AG09319 (cell line): ENCODE measurements at regions not wholly inside any gene's neighbourhood (a gene's known extent, or its start where the extent isn't known, plus 50 kb on each side); places are given as distances from the start of the nearest gene placed in this dataset.

Experiments
- DNase-seq: peaks from one replicate; pipeline ENCODE4 v3.0.0-alpha.2; 2010; ENCODE audit warnings: low read depth; ENCODE audit errors: extremely low read depth
- CTCF ChIP-seq: IDR thresholded peaks from 2 replicates; pipeline ENCODE4 v1.5.1; 2011; ENCODE audit warnings: low read depth, mild to moderate bottlenecking, inconsistent platforms, low read length, moderate library complexity

DNA sequence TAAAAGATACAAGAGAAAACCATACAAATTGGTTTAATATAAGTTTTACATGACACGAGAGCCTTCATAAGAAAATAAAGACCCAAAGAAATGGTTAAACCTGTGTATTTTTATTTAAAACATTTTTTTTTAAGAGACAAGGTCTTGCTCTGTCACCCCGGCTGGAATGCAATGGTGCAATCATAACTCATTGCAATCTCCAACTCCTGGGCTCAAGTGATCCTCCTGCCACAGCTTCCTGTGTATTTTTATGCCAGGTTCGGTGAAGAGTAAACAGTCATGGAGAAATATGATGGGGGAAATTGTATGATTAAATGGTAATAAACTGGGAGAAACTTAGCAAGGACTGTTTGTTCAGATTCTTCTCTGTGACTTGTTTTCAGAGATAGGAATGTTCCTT lies 441.0 kb downstream of the TUSC7 start:
- DNase-seq = no peak
- no peak for TF ChIP-seq CTCF

DNA sequence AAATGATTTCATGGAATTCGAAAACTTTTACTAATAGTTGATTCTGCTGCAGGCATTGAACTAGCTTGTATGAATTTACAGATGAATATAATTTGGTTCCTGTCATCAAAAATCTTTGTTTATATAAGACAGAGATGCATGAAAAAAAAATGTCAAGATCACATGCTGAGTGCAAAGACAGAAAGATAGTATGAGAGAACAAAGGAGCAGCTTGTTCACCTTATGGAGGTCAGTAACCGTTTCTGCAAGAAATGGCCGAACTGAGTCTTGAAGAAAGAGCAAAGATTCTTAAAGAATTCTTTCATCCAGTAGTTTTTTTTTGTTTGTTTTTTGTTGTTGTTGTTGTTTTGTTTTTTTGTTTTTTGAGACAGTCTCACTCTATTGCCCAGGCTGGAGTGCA lies 450.6 kb downstream of the TUSC7 start:
- TF ChIP-seq CTCF = no peak
- DNase-seq = no peak

DNA sequence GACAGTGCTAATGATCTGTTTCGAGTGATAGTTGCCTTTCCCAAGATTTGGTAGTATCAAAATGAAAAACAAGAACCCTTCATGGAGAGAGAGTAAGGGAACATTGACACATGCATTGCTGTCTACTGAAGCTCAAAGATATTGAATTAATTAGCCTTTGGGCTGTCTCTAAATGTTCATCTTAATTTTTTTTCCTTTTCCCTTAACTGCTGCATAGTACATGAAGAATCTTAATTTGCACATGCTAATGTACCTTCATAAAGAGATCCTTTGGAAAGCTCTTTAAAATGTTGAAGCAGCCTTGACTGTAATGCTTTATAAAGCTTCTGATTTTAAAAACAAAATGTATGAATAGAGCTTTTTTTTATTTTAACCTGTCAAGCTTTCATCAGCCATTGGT lies 452.2 kb downstream of the TUSC7 start:
- TF ChIP-seq CTCF = no peak
- DNase-seq = no peak

DNA sequence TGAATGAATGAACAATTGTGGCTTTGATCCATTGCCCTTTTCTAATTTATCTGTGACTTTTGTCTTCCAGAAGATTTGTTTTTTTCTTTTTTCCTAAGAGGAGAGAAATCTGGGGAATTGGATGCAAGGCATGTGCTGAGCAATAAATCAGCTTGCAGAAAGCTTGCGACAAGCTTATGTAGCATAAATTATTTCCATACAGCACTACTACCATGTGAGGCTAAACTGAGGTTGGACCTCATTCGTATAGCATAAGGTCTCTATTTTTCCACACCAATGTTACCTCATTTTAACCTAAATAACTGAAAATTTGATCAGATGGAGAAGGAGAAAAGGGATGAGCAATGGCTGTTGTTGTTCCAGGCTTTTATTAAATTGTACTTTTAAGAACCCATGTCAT lies 455.6 kb downstream of the TUSC7 start:
- no peak for TF ChIP-seq CTCF
- DNase-seq = no peak

- TF ChIP-seq CTCF = no peak
- DNase-seq = no peak
These were observed 456.0 kb downstream of the TUSC7 start for GRCh38 chr3:117165601-117166051.

DNA sequence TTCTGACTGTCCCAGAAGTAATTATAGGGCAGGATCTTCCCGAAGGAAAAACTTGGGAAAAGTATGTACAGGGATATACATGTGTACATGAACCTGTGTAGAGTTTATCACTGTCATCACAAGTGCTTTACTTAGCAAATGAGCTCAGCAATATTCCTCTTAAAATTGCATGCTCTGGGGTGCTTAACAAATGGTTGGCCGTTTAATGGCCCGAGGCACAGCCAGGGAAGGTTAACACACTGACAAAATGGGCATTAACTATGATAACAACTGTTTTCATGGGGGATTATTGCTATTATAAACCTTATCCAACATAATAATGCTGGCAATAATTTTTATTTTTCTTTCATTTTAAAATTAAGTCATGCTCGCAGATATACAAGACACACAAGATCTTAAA lies 459.3 kb downstream of the TUSC7 start:
- no peak for TF ChIP-seq CTCF
- DNase-seq = no peak

- TF ChIP-seq CTCF = no peak
- DNase-seq = no peak
These were observed 460.5 kb downstream of the TUSC7 start for GRCh38 chr3:117170094-117170493.

DNA sequence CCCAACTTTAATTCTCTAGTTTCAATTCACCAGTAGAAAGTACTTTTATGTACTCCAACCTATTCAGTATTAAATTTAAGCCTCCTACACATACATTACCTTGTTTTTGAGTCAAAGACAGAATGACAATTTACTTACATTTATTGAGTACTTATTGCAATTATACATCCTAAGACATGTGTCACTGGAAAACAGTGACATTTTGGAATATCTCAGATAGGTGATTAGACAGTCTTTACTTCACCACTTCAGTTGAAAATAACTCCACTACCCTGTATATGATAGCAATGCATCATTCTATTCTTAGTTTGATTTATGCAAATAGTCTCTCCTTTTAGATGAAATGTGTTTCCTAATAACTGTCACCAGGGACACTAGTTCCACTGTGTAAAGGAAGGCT lies 461.5 kb downstream of the TUSC7 start:
- TF ChIP-seq CTCF = no peak
- no peak for DNase-seq
